ENCODE measurements at regions not wholly inside any gene's neighbourhood (a gene's known extent, or its start where the extent isn't known, plus 50 kb on each side); places are given as distances from the start of the nearest gene placed in this dataset.

DNA sequence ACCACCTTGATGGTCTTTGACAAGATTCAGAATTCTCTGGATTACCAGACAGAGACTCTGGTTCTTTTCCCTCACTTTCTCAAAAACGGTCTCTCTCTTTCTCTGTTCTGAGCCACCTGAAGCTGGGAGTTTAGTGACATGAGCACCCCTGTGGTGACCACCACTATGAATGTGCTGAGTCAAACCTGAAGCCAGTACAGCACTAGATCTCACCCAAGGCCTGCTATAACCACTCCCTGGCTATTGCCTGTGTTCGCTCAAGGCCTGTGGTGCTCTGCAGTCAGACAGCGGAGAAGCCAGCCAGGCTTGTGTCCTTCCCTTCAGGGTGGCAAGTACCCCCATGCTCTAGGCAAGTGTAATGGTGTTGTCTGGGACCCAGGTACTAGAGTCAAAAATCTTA, 828.9 kb upstream of the NXPH2 start:
- Histone ChIP-seq H3K4me2 (ENCODE audit: low read length) (no peak overlapping the region), H3K9ac (ENCODE audit: low read length) (no peak overlapping the region)
- TF ChIP-seq EZH2 (IDR thresholded peaks at IDR 0.05; ENCODE audit: borderline replicate concordance, low read length), result no peak

DNA sequence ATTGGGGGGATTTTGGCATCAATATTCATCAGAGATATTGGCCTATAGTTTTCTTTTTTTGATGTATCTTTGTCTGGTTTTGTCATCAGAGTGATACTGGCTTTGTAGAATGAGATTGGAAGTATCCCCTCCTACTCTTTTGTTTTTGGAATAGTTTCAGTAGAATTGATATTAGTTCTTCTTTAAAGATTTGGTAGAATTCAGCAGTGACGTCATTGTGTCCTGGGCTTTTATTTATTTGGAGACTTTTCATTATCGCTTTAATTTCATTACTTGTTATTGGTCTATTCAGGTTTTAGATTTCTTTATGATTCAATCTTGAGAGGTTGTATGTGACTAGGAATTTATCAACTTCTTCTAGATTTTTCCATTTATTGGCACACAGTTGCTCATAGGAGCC, 825.5 kb upstream of the NXPH2 start:
- no peaks in the 10 kb centered on the region for H3F3A ChIP-seq (ENCODE audit: insufficient read depth, low read length)
- no peaks in the 10 kb centered on the region for H3K9me3 ChIP-seq (ENCODE audit: low read length)
- H3K27ac ChIP-seq (ENCODE audit: low read depth, low read length, poor library complexity, severe bottlenecking), result no peak overlapping the region
- no peaks in the 10 kb centered on the region for H3K27me3 ChIP-seq (ENCODE audit: insufficient read depth, low read length)
- H3K9me2 ChIP-seq (ENCODE audit: low read depth, low read length), result no peaks in the 10 kb centered on the region
- no peaks in the 10 kb centered on the region for H3K4me1 ChIP-seq (ENCODE audit: insufficient read depth, low read length, severe bottlenecking)
- H3K4me3 ChIP-seq (ENCODE audit: low read depth, low read length, poor library complexity, severe bottlenecking), result no peak overlapping the region
- no peaks in the 10 kb centered on the region for H3K79me2 ChIP-seq (ENCODE audit: insufficient read depth, low read length)
- no peaks in the 10 kb centered on the region for H4K20me1 ChIP-seq (ENCODE audit: insufficient read depth, low read length)
- H3K4me2 ChIP-seq (ENCODE audit: low read length), result no peak overlapping the region
- no peak overlapping the region for H3K9ac ChIP-seq (ENCODE audit: low read length)
- H3K36me3 ChIP-seq (ENCODE audit: insufficient read depth, low read length), result no peaks in the 10 kb centered on the region
- TF ChIP-seq, protein P1, sequence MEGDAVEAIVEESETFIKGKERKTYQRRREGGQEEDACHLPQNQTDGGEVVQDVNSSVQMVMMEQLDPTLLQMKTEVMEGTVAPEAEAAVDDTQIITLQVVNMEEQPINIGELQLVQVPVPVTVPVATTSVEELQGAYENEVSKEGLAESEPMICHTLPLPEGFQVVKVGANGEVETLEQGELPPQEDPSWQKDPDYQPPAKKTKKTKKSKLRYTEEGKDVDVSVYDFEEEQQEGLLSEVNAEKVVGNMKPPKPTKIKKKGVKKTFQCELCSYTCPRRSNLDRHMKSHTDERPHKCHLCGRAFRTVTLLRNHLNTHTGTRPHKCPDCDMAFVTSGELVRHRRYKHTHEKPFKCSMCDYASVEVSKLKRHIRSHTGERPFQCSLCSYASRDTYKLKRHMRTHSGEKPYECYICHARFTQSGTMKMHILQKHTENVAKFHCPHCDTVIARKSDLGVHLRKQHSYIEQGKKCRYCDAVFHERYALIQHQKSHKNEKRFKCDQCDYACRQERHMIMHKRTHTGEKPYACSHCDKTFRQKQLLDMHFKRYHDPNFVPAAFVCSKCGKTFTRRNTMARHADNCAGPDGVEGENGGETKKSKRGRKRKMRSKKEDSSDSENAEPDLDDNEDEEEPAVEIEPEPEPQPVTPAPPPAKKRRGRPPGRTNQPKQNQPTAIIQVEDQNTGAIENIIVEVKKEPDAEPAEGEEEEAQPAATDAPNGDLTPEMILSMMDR (IDR thresholded peaks at IDR 0.05; ENCODE audit: low read length), result no peak
- no peak for TF ChIP-seq EZH2 (IDR thresholded peaks at IDR 0.05; ENCODE audit: borderline replicate concordance, low read length)
- no peak overlapping the region for H2AFZ ChIP-seq (ENCODE audit: low read length)

More for the DNA sequence above, 828.9 kb upstream of the NXPH2 start:
- Histone ChIP-seq H3K9me3 (ENCODE audit: low read length) (no peaks in the 10 kb centered on the region), H3K4me3 (ENCODE audit: low read depth, low read length, poor library complexity, severe bottlenecking) (no peak overlapping the region), H3K4me1 (ENCODE audit: insufficient read depth, low read length, severe bottlenecking) (no peaks in the 10 kb centered on the region), H3K36me3 (ENCODE audit: insufficient read depth, low read length) (no peaks in the 10 kb centered on the region), H3K27me3 (ENCODE audit: insufficient read depth, low read length) (no peaks in the 10 kb centered on the region), H3K9me2 (ENCODE audit: low read depth, low read length) (no peaks in the 10 kb centered on the region), H3K27ac (ENCODE audit: low read depth, low read length, poor library complexity, severe bottlenecking) (no peak overlapping the region), H3F3A (ENCODE audit: insufficient read depth, low read length) (no peaks in the 10 kb centered on the region), H4K20me1 (ENCODE audit: insufficient read depth, low read length) (no peaks in the 10 kb centered on the region), H3K79me2 (ENCODE audit: insufficient read depth, low read length) (no peaks in the 10 kb centered on the region), H2AFZ (ENCODE audit: low read length) (no peak overlapping the region)

DNA sequence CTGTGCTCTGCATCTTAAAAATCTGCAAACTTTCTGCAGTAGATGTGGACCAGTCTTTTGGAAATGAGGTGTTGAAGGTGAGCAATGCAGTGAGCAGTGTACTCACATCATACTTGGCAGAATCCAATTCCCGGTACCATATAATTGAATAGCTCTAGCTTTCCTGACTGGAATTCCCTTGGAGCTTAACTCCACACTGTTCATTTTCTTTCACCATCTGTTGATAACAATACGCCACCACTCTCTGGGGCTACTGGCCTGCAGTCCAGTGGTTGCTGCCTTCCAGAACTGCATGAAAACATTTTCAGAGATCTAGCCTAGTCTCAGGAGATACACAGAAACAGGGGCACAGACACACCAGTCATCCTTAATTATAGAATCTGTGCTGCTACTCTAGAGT, 820.0 kb upstream of the NXPH2 start:
- no peaks in the 10 kb centered on the region for H3K36me3 ChIP-seq (ENCODE audit: insufficient read depth, low read length)
- no peak overlapping the region for H2AFZ ChIP-seq (ENCODE audit: low read length)
- no peaks in the 10 kb centered on the region for H4K20me1 ChIP-seq (ENCODE audit: insufficient read depth, low read length)
- H3K4me3 ChIP-seq (ENCODE audit: low read depth, low read length, poor library complexity, severe bottlenecking), result no peak overlapping the region
- no peak overlapping the region for H3K9ac ChIP-seq (ENCODE audit: low read length)
- H3K27me3 ChIP-seq (ENCODE audit: insufficient read depth, low read length), result no peaks in the 10 kb centered on the region
- H3K4me1 ChIP-seq (ENCODE audit: insufficient read depth, low read length, severe bottlenecking), result no peaks in the 10 kb centered on the region
- H3K27ac ChIP-seq (ENCODE audit: low read depth, low read length, poor library complexity, severe bottlenecking), result no peak overlapping the region
- H3K9me2 ChIP-seq (ENCODE audit: low read depth, low read length), result no peaks in the 10 kb centered on the region
- no peak for TF ChIP-seq EZH2 (IDR thresholded peaks at IDR 0.05; ENCODE audit: borderline replicate concordance, low read length)
- TF ChIP-seq, protein P1 (IDR thresholded peaks at IDR 0.05; ENCODE audit: low read length), result no peak
- H3F3A ChIP-seq (ENCODE audit: insufficient read depth, low read length), result no peaks in the 10 kb centered on the region
- no peak overlapping the region for H3K4me2 ChIP-seq (ENCODE audit: low read length)
- H3K79me2 ChIP-seq (ENCODE audit: insufficient read depth, low read length), result no peaks in the 10 kb centered on the region
- H3K9me3 ChIP-seq (ENCODE audit: low read length), result no peaks in the 10 kb centered on the region

DNA sequence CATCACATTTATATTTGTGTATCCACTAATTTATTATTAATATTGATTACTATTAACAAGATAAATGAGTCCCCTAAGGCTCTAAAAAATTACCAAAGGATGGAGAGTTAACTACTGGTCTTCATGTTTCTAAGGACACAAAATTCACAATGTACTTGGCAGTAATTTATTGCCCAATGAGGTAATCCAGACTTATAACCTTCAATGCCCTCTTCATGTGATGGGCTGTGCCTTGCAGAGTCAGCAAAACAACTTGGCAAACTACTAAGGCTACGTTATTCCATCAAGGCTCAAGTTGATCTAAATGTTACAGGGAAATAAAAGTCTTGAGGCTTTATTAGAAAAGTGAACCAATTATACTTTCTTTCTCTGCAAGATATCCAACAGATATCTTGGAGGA, 804.9 kb upstream of the NXPH2 start:
- H3F3A ChIP-seq (ENCODE audit: insufficient read depth, low read length), result no peaks in the 10 kb centered on the region
- H3K27me3 ChIP-seq (ENCODE audit: insufficient read depth, low read length), result no peaks in the 10 kb centered on the region
- no peaks in the 10 kb centered on the region for H3K79me2 ChIP-seq (ENCODE audit: insufficient read depth, low read length)
- no peak overlapping the region for H3K27ac ChIP-seq (ENCODE audit: low read depth, low read length, poor library complexity, severe bottlenecking)
- no peaks in the 10 kb centered on the region for H3K9me3 ChIP-seq (ENCODE audit: low read length)
- H2AFZ ChIP-seq (ENCODE audit: low read length), result no peak overlapping the region
- H3K4me2 ChIP-seq (ENCODE audit: low read length), result no peak overlapping the region
- H3K9ac ChIP-seq (ENCODE audit: low read length), result no peak overlapping the region
- H3K4me3 ChIP-seq (ENCODE audit: low read depth, low read length, poor library complexity, severe bottlenecking), result no peak overlapping the region
- H3K9me2 ChIP-seq (ENCODE audit: low read depth, low read length), result no peaks in the 10 kb centered on the region
- no peaks in the 10 kb centered on the region for H3K36me3 ChIP-seq (ENCODE audit: insufficient read depth, low read length)
- H4K20me1 ChIP-seq (ENCODE audit: insufficient read depth, low read length), result no peaks in the 10 kb centered on the region
- TF ChIP-seq, protein P1 (IDR thresholded peaks at IDR 0.05; ENCODE audit: low read length), result no peak
- TF ChIP-seq EZH2 (IDR thresholded peaks at IDR 0.05; ENCODE audit: borderline replicate concordance, low read length), result no peak
- no peaks in the 10 kb centered on the region for H3K4me1 ChIP-seq (ENCODE audit: insufficient read depth, low read length, severe bottlenecking)

All from OCI-LY1 (cell line).